ENCODE measurements at regions not wholly inside any gene's neighbourhood (a gene's known extent, or its start where the extent isn't known, plus 50 kb on each side); places are given as distances from the start of the nearest gene placed in this dataset.

DNA sequence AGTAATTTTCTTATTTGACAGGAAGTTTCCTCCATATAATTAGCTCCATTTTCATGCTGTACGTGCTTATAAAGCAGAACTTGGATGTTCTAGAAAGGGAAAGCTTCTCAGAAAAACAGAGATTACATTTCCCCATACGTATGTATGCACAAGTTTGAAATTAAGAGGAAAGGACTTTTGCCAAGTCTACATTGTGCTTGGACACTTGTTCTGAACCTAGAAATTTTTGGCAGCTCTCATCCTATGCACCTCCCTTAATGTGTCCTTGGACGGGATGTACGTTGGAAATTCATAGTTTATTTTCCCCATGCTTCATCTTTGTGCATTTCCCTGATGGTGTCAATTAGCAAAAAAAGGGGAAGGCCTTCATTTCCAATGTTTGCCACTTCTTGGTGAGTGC is 322.7 kb downstream of the BLID start:
- no peaks in the 10 kb centered on the region for H3K36me3 Mint-ChIP-seq (ENCODE audit: low read depth)
- H3K9me3 Mint-ChIP-seq, result peaks cover 2% of the 10 kb centered on the region
- DNase-seq, result no peak
- no peak for ATAC-seq (ENCODE audit: low read depth)
- peaks cover 3% of the 10 kb centered on the region for H3K27me3 Mint-ChIP-seq
- CTCF ChIA-PET, result no interaction called here
- H3K4me1 Mint-ChIP-seq, result no peaks in the 10 kb centered on the region
- TF ChIP-seq, protein P1, sequence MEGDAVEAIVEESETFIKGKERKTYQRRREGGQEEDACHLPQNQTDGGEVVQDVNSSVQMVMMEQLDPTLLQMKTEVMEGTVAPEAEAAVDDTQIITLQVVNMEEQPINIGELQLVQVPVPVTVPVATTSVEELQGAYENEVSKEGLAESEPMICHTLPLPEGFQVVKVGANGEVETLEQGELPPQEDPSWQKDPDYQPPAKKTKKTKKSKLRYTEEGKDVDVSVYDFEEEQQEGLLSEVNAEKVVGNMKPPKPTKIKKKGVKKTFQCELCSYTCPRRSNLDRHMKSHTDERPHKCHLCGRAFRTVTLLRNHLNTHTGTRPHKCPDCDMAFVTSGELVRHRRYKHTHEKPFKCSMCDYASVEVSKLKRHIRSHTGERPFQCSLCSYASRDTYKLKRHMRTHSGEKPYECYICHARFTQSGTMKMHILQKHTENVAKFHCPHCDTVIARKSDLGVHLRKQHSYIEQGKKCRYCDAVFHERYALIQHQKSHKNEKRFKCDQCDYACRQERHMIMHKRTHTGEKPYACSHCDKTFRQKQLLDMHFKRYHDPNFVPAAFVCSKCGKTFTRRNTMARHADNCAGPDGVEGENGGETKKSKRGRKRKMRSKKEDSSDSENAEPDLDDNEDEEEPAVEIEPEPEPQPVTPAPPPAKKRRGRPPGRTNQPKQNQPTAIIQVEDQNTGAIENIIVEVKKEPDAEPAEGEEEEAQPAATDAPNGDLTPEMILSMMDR (IDR thresholded peaks at IDR 0.05), result no peak
- POLR2A ChIA-PET, result no interaction called here
- no peak overlapping the region for H3K4me3 Mint-ChIP-seq
- no peak overlapping the region for H3K27ac Mint-ChIP-seq
- intact Hi-C loops (cut with micrococcal nuclease), result no loop called here

DNA sequence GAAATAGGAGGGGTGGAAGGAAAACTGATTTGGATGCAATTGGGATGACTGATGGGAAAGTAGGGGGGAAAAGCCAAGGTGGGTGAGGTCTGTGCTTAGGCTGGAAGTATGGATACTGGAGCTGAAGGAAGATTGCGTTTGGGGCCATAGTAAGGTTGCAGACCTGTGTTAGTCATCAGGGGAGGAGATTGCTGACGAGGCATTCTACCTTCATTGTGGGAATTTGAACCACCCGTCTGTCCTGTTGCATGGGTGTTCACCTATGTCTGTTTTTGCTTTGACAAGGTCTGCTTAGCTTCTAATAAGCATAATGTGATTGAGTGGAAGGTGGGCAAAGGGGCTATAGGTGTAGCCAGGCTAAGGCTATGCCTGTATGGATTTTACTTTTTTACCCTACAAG is 323.8 kb downstream of the BLID start:
- H3K36me3 Mint-ChIP-seq (ENCODE audit: low read depth), result no peaks in the 10 kb centered on the region
- DNase-seq (no peak), ATAC-seq (ENCODE audit: low read depth) (no peak)
- no peaks in the 10 kb centered on the region for H3K4me1 Mint-ChIP-seq
- POLR2A ChIA-PET, result no interaction called here
- no peak overlapping the region for H3K27ac Mint-ChIP-seq
- peaks cover 3% of the 10 kb centered on the region for H3K27me3 Mint-ChIP-seq
- H3K9me3 Mint-ChIP-seq, result no peaks in the 10 kb centered on the region
- CTCF ChIA-PET, result no interaction called here
- H3K4me3 Mint-ChIP-seq, result no peak overlapping the region
- TF ChIP-seq, protein P1 (IDR thresholded peaks at IDR 0.05), result no peak
- intact Hi-C loops (cut with micrococcal nuclease), result no loop called here

DNA sequence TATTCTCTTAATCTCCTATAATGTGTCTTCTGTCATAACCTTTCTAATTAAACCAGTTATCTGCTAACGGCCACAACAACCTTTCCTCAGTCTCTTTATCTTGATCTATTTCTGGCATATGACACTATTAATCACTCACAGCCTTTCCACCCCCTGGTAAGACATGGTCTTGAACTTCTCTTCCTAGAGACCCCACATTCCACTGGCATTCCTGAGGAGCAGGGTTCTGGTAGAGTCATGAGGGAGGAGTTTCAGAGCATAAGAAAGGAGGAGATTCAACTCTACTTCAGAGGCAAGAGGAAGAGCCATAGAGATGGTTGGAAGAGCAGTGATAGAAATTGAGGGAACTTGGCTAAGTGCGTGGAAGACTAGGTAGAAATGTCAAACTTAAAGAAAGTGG is 325.6 kb downstream of the BLID start:
- H3K4me1 Mint-ChIP-seq, result no peaks in the 10 kb centered on the region
- intact Hi-C loops (cut with micrococcal nuclease), result no loop called here
- H3K27me3 Mint-ChIP-seq, result peaks cover 7% of the 10 kb centered on the region
- H3K27ac Mint-ChIP-seq, result no peak overlapping the region
- ChIA-PET POLR2A (no interaction called here), CTCF (no interaction called here)
- peaks cover 6% of the 10 kb centered on the region for H3K9me3 Mint-ChIP-seq
- DNase-seq, result no peak
- TF ChIP-seq, protein P1 (IDR thresholded peaks at IDR 0.05), result no peak
- H3K36me3 Mint-ChIP-seq (ENCODE audit: low read depth), result no peaks in the 10 kb centered on the region
- no peak overlapping the region for H3K4me3 Mint-ChIP-seq
- ATAC-seq (ENCODE audit: low read depth), result no peak

DNA sequence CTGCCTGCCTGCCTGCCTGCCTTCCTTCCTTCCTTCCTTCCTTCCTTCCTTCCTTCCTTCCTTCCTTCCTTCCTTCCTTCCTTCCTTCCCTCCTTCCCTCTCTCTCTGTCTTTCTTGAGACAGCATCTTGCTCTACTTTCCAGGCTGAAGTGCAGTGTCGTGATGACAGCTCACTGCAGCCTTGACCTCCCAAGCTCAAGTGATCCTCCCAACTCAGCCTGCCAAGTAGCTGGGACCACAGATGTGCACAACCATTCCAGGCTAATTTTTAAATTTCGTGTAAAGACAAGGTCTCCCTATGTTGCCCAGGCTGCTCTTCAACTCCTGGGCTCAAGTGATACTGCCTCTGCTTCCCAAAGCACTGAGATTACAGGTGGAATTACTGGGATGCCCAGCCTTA is 328.2 kb upstream of the SORL1-AS1 start:
- H3K36me3 Mint-ChIP-seq (ENCODE audit: low read depth), result no peaks in the 10 kb centered on the region
- H3K4me1 Mint-ChIP-seq, result no peaks in the 10 kb centered on the region
- H3K9me3 Mint-ChIP-seq, result peaks cover 5% of the 10 kb centered on the region
- intact Hi-C loops (cut with micrococcal nuclease), result no loop called here
- peaks cover 4% of the 10 kb centered on the region for H3K27me3 Mint-ChIP-seq
- no peak for DNase-seq
- TF ChIP-seq, protein P1 (IDR thresholded peaks at IDR 0.05), result no peak
- no peak for ATAC-seq (ENCODE audit: low read depth)
- no peak overlapping the region for H3K27ac Mint-ChIP-seq
- ChIA-PET POLR2A (no interaction called here), CTCF (no interaction called here)
- no peak overlapping the region for H3K4me3 Mint-ChIP-seq

DNA sequence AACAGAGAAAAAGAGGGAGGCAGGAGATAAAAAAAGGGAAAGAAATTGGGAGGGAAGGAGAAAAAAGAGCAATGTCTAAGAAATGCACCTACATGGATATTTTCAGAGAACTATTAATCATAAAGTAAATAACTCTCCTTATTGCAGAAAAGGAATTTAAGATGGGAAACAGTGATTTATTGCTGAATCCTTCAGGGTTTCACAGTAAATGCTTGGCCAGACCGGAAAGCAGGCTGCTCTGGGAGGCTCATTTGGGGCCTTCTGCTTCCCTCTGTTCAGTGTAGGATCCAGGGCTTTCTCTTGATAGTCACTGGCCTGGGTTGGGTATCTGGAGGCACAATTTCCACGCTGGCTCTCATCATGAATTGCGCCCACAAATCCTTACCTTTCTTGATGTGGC is 324.3 kb upstream of the SORL1-AS1 start:
- ChIA-PET POLR2A (no interaction called here), CTCF (no interaction called here)
- Mint-ChIP-seq H3K4me3 (no peak overlapping the region), H3K27me3 (peaks cover 2% of the 10 kb centered on the region), H3K9me3 (peaks cover 2% of the 10 kb centered on the region), H3K4me1 (no peaks in the 10 kb centered on the region), H3K27ac (no peak overlapping the region), H3K36me3 (ENCODE audit: low read depth) (no peaks in the 10 kb centered on the region)
- ATAC-seq (ENCODE audit: low read depth) (no peak), DNase-seq (no peak)
- TF ChIP-seq, protein P1 (IDR thresholded peaks at IDR 0.05), result no peak
- intact Hi-C loops (cut with micrococcal nuclease), result no loop called here
